ENCODE measurements at regions not wholly inside any gene's neighbourhood (a gene's known extent, or its start where the extent isn't known, plus 50 kb on each side); places are given as distances from the start of the nearest gene placed in this dataset.

- TF ChIP-seq ZHX1 (conservative IDR thresholded peaks at IDR 0.05; ENCODE audit: low read length) (no peak), ZNF124 (CRISPR knock-in tag; IDR thresholded peaks at IDR 0.05) (no peak), OTX1 (CRISPR knock-in tag; IDR thresholded peaks at IDR 0.05) (no peak), CREB5 (CRISPR knock-in tag; IDR thresholded peaks at IDR 0.05) (no peak), SMC3 (conservative IDR thresholded peaks at IDR 0.05; ENCODE audit: insufficient read depth, low read depth, low read length) (no peak), SMAD2 (IDR thresholded peaks at IDR 0.05; ENCODE audit: low read depth, low read length) (no peak), ZNF75A (CRISPR knock-in tag; IDR thresholded peaks at IDR 0.05) (no peak), XRCC3 (IDR thresholded peaks at IDR 0.05) (no peak), TBL1XR1 (IDR thresholded peaks at IDR 0.05; ENCODE audit: low read length in 2 of 2) (no peak), ZFX (CRISPR knock-in tag; IDR thresholded peaks at IDR 0.05) (no peak)
- TF ChIP-seq, protein P1, sequence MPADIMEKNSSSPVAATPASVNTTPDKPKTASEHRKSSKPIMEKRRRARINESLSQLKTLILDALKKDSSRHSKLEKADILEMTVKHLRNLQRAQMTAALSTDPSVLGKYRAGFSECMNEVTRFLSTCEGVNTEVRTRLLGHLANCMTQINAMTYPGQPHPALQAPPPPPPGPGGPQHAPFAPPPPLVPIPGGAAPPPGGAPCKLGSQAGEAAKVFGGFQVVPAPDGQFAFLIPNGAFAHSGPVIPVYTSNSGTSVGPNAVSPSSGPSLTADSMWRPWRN (IDR thresholded peaks at IDR 0.05; ENCODE audit: low read depth): no peak
These were observed 169.3 kb upstream of the NPSR1 start (continued) for GRCh38 chr7:34488766-34489165.
